ENCODE measurements at regions not wholly inside any gene's neighbourhood (a gene's known extent, or its start where the extent isn't known, plus 50 kb on each side); places are given as distances from the start of the nearest gene placed in this dataset.

- H3K9me3 ChIP-seq (replicated peaks; ENCODE audit: control insufficient read depth, insufficient read depth, low read length): no peaks in the 10 kb centered on the region
- dilution Hi-C loops (cut with MboI; ENCODE audit: extremely low pct_ligation_motif_present, low sequenced_read_pairs): no loop called here
Measured at GRCh38 chr11:45050111-45050510, 96.3 kb upstream of the PRDM11 start.

More at GRCh38 chr11:45050111-45050510, 96.3 kb upstream of the PRDM11 start:
- ChIA-PET POLR2A (no interaction called here), CTCF (interaction anchor here (0.9 to 1.4 kb wide), 2 partner anchors 19 to 60 kb away, joined by 3 read pairs; no protein-coding TSS in a partner anchor)
- Histone ChIP-seq H3K4me3 (replicated peaks in 1 of 3; ENCODE audit: insufficient read depth in 1 of 3, low read depth in 1 of 3, low read length in 3 of 3) (no peak overlapping the region), H3K79me2 (ENCODE audit: control insufficient read depth, insufficient read depth, low read length) (no peaks in the 10 kb centered on the region), H3K36me3 (ENCODE audit: control insufficient read depth in 2 of 2, extremely low read depth in 1 of 2, insufficient read depth in 2 of 2, low read length in 2 of 2) (no peaks in the 10 kb centered on the region), H3K4me1 (ENCODE audit: control insufficient read depth, extremely low read depth, insufficient read depth, low read length) (peaks cover 11% of the 10 kb centered on the region), H3K27ac (ENCODE audit: insufficient read depth, low read depth, low read length) (no peak overlapping the region), H3K4me2 (ENCODE audit: insufficient read depth, low read length) (no peak overlapping the region), H3K9ac (replicated peaks; ENCODE audit: extremely low read depth, insufficient read depth, low read length) (no peak overlapping the region), H3K9me1 (replicated peaks; ENCODE audit: control insufficient read depth, extremely low read depth, insufficient read depth, low read length) (no peaks in the 10 kb centered on the region), H3K27me3 (ENCODE audit: control insufficient read depth in 2 of 2, insufficient read depth in 2 of 2, low read length in 2 of 2) (peaks cover 0 to 5% of the 10 kb centered on the region in 2 experiments), H2AFZ (ENCODE audit: low read depth, low read length) (no peak overlapping the region), H4K20me1 (replicated peaks; ENCODE audit: control insufficient read depth, extremely low read depth, insufficient read depth, low read length) (no peaks in the 10 kb centered on the region)
- intact Hi-C loops (cut with micrococcal nuclease): no loop called here
- no peak for DNase-seq (ENCODE audit: low read depth, low spot score)
- TF ChIP-seq POLR2A (IDR thresholded peaks at IDR 0.05; ENCODE audit: low read depth, low read length) (no peak), MYC (IDR thresholded peaks at IDR 0.05; ENCODE audit: low read depth, low read length) (no peak), EZH2 (IDR thresholded peaks at IDR 0.05; ENCODE audit: borderline replicate concordance, low read depth, low read length, severe bottlenecking) (no peak), POLR2AphosphoS5 (IDR thresholded peaks at IDR 0.05; ENCODE audit: insufficient read depth, low read depth, low read length) (no peak), GATA2 (IDR thresholded peaks at IDR 0.05; ENCODE audit: insufficient read depth, insufficient read length, low read depth, low read length) (no peak), JUN (IDR thresholded peaks at IDR 0.05; ENCODE audit: borderline replicate concordance, insufficient read depth, insufficient read length, low read depth) (no peak), FOS (IDR thresholded peaks at IDR 0.05; ENCODE audit: borderline replicate concordance, insufficient read depth, low read length) (no peak), CTCF (IDR thresholded peaks at IDR 0.05; ENCODE audit: extremely low read depth in 1 of 2, insufficient read depth in 1 of 2, low read depth in 1 of 2, low read length in 2 of 2) (no peak)
- TF ChIP-seq, protein P1, sequence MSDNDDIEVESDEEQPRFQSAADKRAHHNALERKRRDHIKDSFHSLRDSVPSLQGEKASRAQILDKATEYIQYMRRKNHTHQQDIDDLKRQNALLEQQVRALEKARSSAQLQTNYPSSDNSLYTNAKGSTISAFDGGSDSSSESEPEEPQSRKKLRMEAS (IDR thresholded peaks at IDR 0.05; ENCODE audit: insufficient read depth, insufficient read length): no peak
- no TSS peak for BruUV-seq (replicated peaks)
- no peak for FAIRE-seq
